HG02852 (cell line): ENCODE measurements at regions not wholly inside any gene's neighbourhood (a gene's known extent, or its start where the extent isn't known, plus 50 kb on each side); places are given as distances from the start of the nearest gene placed in this dataset.
"Not testable (repeated sequence)": the region's sequence is repeated elsewhere in the genome, so short reads cannot be mapped to it uniquely, and the experiment has no call there.

Experiments used
- ATAC-seq: cut with Tn5 transposase; IDR thresholded peaks from one replicate; pipeline ENCODE4 v1.9.1; 2021; ENCODE audit warnings: mild to moderate bottlenecking, moderate library complexity; ENCODE audit not compliant: unreplicated experiment

DNA sequence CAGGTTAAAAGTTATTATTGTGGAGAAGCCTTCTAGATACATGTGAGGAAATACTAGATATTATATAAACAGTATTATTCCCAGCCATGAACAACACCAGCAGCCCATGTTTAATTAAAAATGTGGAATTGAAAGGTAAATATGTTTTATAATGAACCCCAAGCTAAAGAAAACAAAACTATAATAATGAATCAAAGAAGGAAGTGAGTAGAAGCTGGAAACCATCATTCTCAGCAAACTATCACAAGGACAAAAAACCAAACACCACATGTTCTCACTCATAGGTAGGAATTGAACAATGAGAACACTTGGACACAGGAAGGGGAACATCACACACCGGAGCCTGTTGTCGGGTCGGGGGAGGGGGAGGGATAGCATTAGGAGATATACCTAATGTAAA, 167.6 kb upstream of the CXXC4 start:
- not testable (repeated sequence) for ATAC-seq

DNA sequence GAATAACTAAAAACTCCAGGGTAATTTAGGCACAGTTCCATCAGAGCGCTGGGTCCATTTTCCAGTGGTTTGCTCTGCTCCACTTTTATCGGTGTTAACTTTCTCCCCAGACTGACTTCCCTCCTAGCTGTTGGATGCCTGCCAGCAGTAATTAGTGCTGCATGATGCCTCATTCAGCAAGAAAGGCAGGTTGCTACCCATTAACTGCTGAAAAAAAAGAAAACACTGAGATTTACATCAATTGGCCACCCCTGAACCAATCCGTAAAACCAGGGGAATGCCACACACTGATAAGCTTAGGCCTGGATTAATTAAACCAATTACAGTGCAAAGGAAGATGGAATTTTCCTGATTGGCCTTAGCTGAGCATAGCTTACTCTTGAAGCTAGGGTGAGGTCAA, 182.4 kb upstream of the CXXC4 start:
- no peak for ATAC-seq

DNA sequence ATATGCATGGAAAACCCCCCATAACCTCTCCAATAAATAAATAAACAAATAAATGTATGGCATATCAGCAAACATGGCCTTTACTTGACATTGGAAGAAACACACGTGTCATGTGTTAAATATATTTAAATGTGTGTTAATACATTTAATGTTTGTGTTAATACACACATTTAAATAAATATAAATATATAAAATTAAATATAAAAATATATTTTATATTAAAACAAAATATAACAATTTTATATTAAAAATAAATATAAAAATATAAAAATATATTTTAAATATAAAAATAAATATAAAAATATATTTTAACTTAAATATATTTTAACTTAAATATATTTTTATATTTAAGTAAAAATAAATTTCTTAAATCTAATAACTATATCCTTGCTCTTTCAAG, 187.6 kb upstream of the CXXC4 start:
- no peak for ATAC-seq

DNA sequence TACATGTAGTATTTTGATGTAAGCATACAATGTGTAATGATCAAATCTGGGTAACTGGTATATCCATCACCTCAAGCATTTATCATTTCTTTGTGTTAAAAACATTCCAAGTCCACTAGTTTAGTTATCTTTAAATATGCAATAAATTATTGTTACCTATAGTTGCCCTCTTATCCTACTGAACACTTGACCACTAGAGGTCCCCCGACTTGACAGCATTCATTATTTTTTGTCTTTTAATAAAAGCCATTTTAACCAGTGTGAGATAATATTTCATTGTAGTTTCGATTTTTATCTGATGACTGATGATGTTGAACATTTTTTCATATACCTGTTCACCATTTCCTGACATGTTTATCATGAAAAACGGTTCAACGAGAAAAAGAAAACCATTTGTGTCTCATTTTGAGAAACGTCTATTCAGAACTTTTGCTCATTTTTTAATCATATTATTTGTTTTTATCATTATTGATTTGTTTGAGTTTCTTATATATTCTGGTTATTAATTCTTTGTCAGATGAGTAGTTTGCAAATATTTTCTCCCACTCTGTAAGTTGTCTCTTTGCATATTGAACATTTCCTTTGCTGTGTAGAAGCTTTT, 199.0 kb upstream of the CXXC4 start:
- no peak for ATAC-seq

DNA sequence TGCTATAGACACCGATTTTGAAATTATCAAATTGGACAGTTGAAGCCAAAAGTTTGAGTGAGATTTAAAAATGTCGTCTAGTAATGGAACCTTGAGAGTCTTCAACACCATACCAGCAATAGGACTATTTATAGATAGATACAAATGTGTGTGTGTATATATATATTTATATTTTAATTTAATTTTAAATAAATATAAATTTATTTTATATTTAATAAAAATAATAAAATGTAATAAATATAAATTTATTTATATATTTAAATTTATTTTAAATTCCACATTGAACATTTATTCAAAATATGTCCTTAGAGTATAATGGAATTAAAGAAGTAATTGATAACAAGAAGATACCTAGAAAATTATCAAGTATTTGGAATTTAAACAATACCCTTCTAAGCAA, 221.9 kb upstream of the CXXC4 start:
- ATAC-seq, result no peak

DNA sequence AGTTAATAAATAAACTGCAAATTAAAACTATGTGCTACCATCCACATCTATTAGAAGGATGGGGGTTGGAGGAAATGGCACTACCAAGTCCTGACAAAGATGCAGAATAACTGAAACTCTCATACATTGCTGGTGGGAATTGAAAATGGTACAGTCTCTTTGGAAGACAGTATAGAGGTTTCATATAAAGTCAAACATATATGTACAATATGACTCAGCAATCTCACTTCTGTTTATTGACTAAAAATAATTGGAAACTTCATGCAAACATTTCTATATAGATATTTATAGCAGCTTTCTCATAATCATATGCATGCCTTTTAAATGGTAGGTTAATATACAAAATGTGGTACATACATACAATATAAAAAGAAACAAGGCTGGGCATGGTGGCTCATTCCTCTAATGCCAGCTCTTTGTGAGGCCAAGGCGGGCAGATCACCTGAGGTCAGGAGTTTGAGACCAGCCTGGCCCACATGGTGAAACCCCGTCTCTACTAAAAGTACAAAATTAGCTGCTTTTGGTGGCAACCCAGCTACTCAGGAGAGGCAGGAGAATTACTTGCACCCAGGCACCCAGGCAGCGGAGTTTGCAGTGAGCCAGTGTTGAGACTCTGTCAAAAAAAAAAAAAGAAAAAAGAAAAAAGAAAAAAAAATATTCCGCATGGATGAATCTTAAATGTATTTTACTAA, 225.0 kb upstream of the CXXC4 start:
- peak; percentile 96 for ATAC-seq

DNA sequence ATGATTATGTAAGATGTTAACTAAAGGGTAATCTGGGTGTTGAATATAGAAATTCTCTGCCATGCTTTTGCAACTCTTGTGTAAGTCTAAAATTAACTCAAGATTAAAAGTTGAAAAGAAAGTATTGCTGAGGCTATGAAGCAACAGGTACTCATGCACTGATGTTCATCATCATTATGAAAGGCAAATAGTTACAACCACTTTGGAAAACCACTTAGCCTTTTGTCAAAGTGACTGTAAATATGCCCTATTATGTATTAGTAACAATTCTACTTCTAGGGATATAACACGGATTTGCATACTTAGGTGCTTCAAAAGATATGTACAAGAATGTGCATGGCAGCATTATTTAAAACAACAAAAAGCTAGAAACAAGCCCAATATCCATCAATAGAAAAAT, 227.8 kb upstream of the CXXC4 start:
- no peak for ATAC-seq

DNA sequence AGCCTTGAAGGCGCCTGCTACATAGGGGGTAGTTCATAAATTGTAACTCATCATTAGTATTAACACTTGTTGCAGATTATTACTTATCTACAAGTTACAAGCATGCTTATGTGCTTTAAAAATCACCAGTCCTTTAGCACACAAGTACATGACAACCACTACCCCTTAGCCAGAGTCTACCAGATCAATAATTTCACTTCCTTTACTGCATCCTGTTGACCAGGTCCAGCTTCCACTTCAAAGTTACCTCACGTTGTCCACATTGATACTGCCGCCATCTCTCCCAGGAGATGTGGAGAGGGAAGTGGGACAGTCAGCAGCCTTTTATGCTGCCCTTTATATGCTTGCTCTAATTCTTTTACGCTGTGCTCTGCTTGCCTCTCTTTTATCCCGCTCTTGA, 231.3 kb upstream of the CXXC4 start:
- no peak for ATAC-seq

DNA sequence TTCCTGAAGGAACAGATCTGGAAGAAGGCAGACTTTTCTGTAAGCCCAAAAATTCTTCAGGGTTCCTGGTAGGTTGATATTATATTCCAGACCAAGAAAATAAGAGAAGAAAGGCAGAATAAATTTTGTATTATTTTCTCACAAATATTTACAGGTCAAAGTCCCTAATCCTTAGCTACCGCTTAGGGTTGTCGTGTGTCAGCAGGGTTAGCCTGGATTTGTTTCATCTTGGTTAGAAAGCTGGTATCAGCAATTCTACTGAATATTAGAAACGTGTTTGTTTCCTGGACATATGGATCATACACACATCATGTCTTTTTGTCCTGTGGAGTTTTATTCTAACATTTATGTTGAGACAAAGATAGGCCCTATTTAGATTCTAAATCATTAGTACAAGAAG, 232.9 kb upstream of the CXXC4 start:
- ATAC-seq, result no peak

DNA sequence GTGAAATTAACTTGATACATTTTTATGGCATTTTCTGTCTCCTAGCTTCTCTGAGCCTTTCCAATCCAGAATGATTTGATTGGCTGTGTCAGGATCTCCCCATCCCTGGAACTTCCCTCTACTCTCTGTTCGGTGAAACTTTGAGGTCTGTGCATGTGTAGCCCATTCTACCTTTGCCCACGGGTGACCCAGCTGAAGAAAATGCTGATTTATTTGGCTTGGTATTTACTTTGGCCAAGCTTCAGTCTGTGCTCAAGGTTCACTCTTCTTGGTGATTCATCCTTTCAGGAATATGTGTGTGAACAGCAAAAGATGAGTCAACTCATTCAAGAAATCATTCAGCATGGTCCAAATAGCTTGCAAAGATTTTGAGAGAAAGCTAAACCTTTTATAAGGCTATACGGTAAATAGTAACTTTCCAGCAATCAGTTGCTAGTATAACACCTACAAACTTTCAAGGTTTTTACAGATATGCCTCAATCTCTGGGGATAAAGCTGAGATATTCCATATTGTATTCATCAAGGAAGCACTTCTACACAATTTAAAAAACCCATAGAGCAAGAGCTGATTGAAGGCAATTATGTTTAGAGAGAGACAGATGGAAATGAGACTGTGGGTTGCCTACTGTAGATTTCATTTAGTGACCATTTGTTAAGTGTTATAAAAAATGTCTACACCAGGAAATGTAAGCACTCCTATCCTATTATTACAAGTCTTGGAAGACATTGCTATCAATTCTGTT, 233.9 kb upstream of the CXXC4 start:
- no peak for ATAC-seq

DNA sequence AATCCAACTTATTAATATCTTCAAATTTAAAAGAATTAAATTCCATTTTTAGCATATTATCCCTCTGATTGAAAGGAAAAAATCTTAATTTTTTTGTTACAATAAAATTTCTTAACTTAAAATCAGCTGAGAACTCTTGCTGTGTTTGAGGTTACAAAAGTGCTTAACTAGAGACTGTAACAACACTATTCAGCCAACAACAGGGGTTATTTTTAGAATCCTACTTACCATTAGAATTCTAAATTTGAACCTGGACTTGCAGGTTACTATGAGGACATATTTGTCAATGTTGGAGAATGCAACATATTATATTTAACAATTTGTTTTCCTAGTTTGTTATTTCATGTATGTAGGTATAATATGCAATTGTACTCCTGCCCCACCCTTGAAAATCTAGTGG, 238.1 kb upstream of the CXXC4 start:
- no peak for ATAC-seq

DNA sequence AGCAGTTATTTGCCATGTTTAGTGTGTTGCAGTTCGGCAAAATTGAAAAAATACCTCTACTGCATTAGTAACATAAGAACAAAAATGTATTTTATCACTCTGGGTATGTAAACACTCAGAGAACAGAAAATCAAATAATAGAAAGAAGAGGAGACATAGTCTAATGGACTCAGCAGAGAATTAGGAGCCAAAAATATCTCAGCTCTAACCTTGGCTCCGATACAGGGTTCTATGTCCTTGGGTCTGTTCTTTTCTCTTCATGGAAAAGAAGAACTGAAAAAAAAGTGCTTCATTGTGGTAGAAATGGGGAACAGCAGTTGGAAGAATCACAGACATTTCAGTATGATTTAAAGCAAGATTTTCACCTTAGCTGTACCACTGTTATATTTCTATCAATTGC, 240.5 kb upstream of the CXXC4 start:
- no peak for ATAC-seq

DNA sequence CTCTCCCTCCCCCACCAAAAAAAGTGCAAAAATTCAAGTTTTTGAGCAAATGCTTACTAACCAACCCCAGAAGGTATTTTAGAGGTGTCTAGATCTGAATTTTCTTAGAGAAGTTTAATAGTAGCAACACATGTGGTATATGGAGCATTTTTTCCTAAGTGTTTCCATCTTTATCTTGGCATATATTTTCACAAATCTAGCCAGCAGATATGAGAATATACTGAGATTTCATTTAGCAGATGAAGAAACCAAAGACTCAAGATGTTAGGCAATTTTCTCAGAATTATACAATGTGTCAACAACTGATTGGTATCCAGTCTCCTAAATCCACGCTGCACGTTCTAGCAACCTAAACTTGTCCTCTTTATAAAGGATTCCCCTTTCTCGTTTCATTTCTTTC, 245.5 kb upstream of the CXXC4 start:
- no peak for ATAC-seq

DNA sequence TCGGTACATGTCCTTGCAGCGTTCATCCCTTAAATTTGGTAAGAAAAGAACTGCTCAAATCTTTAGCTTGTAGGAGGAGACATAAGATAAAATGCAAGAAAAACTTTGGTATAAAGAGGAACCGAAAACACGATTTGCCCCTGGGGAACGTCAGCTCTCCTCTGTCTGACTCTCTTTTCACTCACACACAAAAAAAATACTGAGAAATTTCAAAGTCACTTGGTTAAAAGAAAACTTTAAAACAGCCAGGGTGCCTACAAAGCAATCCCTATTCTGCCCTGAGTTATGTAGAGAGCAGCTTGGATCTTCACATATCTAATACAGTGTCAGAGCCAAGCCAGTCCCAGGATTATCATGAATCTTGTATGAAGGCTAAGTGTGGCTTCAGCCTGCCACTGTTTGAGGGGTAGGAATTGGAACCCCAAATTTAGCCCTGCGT, 248.5 kb upstream of the CXXC4 start:
- ATAC-seq, result peak; percentile 98

DNA sequence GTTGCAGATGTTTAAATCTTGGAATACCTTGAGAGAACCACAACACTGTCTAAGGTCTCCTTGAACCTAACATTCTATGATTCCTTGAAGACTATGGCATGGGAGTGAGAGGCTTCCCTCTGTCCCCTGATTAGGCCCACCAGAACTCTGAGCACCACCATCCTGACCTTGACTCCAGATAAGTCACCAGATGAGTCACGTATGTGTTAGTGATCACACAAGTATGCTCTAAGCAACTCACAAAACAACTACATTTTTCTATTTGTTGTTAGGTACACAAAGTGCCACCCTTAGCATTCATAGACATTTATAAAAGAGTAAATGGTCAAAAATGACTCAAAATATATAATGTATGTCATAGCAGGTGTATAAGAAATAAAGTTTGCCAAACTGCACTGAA, 252.9 kb upstream of the CXXC4 start:
- no peak for ATAC-seq

DNA sequence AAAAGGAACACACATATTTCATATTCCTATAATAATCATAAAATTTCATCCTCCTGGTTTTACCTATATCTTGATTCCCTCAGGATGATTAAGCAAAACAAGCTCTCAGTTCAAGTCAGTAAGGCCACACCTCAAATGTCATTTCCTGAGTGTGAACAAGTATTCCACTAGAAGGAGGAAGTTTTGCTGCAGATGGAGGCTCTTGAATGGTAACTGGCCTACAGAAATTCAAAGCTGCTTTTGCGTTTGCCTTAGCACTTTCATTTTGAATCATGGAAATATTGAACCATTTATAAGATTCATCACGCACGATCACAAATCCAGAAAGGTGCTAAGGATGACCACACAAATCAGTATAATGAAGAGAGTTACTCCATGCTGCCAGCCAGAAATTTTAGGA, 254.4 kb upstream of the CXXC4 start:
- peak; percentile 45 for ATAC-seq

DNA sequence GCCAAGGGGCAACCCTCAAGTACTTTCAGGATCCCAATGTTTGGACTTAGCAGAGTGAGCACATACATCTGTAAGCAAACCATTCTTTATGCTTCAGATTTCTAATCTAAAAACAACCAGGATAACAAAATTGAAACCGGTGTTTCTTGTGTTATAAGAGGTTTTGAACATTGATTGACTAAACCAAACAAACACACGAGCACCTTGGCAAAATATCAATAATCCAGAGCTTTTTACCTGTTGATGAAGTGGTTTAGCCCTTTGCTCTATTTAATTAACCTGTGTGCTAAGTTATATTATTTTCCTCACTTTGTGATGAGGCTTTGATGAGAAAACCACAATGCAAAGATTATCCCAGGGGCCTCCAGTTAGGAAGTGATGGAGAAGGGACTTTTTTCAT, 255.3 kb upstream of the CXXC4 start:
- ATAC-seq, result no peak

DNA sequence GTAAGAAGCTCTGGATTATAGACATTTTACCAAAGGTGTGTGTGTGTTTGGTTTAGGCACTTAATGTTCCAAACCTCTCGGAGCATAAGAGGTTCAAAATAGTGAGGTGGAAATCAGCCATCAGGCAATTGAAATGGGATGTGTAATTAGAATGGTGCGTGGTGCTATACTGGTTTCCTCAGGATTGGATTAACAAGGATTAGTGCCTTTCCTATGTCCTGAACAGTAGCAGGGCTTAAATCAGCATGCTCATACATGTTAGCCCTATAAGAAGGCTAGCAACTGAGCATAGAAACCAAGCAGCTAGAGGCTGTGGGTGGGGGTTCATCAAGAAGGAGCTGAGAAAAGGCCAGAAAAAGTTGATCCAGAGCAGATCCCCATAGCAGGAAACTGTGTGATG, 256.8 kb upstream of the CXXC4 start:
- ATAC-seq, result no peak

DNA sequence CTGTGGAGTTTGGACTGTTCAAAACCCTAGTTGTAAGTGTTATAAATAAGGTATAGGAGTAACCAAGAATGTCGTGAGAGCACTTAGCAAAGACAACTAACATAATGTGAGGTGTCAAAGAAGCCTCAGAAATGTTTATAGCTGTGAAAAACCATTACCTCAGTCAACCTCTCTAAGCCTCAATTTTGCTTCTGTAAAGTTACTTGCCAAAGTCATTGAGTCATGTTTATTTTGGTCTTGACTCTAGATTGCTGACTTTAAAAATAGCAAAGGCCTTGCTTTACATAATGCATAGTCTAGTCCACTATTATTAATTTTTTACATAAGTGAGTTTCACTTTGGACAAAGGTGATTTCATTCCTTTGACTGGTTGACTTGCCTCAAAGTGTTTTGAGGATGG, 257.6 kb upstream of the CXXC4 start:
- peak; percentile 67 for ATAC-seq

DNA sequence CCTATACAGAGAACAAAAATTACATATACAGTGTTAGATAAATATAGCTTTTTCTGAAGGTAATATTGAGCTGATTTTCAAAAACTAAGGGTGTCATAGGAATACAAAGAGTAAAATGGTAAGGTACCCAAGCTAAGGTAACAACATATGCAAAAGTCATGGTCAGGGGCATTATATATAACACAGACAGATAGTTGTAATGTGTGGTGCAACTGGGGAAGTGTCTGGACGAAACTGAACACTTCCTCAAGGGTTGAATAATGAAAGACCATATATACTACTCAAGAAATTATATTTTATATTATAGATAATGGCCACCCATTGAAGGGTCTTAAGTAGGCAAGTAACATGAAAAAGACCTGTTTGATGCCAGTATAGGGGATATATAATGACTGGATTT, 262.1 kb upstream of the CXXC4 start:
- peak; percentile 50 for ATAC-seq

DNA sequence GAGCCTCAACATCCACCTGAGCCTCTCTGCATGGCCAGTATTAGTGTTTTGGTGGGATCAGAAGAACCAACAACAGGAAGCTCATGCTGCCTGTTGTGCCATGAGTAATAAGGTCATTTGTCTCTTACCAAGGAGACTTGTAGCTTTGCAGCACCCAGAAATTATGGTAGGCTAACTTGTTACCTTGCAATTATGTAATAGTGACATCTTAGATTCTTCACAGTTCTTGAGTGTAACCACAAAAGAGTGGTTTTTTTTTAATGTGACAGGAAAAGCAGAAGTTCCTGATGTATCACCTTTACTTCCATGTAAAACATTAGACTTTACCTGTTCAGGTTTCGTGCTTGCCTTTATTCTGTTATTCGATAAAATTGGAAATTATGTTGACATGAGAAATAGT, 263.9 kb upstream of the CXXC4 start:
- ATAC-seq, result no peak

DNA sequence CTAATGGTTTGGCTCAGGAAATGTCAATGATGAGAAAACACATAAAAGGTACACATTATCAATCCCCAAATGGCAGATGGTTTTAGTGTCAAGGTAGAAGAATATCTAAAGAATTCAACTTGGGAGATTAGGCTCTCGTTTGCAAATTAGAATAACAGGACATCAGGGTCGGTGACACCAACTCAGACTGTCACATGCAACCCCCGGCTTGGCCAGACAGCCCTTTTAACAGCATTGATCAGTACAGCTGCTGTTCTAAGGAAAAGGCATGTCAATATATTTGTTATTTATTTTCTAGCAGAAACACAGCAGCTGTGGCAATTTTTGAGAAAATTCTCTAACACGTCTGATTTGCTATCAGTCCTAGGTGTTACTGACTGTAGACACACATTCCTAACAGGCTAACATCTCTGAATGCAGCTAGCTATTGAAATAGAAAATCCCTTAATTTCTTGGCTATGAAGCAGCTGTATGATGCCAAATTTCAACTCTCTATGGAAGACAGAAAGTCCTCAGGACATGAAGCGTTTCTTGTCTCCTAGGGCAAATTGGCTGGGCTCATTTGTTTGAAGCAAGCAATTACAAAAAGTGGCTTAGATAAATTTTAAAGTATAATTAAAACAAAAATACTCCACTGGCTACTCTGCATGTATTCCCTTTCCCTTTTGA, 269.0 kb upstream of the CXXC4 start:
- no peak for ATAC-seq
